IPS-NIHi11 (cell line): ENCODE measurements at regions not wholly inside any gene's neighbourhood (a gene's known extent, or its start where the extent isn't known, plus 50 kb on each side); places are given as distances from the start of the nearest gene placed in this dataset.
"Not testable (repeated sequence)": the region's sequence is repeated elsewhere in the genome, so short reads cannot be mapped to it uniquely, and the experiment has no call there.

Source experiments
- DNase-seq: peaks from one replicate; pipeline ENCODE4 v3.0.0; 2012; ENCODE audit warnings: mixed read lengths, low spot score

GRCh38 chr5:62776592-62776991 is 198.0 kb downstream of the LRRC70 start:
- DNase-seq, result not testable (repeated sequence)

DNA sequence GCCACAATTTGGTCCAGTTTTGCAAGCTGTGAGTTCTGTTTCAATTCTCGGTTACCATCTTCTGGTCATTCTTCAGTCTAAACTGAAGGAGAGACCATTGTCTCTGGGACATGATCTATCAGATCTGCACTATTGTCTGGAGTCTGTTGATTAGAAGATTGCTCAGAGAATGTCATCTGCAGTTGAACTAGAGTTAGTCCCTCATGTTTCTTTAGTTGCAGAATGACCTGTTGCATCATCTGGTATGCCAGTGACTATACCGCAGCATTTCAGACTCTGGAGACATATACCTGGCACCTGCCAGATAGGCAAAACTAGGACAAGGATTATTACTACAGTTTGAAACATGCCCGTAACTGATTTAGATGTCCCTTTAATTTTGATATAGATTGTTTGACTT is 194.8 kb downstream of the LRRC70 start:
- DNase-seq, result no peak

DNA sequence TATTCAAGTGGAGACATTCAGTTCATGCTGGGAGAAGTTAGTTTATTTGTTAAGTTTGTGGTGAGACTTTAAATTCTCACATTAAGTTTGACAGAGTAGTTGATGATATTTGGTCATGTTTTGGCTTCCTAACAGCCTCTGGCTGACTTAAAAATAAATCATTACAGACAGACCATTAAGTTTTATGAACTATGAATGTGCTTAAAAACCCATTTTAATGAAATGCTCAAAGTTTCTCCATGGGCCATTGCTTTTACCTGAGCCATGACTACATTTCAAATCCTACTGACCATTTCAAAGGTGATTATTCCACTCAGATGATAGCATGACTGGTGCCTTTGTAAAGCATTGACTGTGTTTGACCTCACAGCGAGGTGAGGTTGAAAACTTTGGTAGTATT is 192.7 kb downstream of the LRRC70 start:
- no peak for DNase-seq

GRCh38 chr5:62767650-62768049 is 189.0 kb downstream of the LRRC70 start:
- DNase-seq, result no peak

GRCh38 chr5:62767077-62767476 is 188.5 kb downstream of the LRRC70 start:
- no peak for DNase-seq

- no peak for DNase-seq
Observed at GRCh38 chr5:62762503-62762902, 183.9 kb downstream of the LRRC70 start.

GRCh38 chr5:62757686-62758085 is 179.1 kb downstream of the LRRC70 start:
- not testable (repeated sequence) for DNase-seq

GRCh38 chr5:62752998-62753367 is 174.4 kb downstream of the LRRC70 start:
- DNase-seq, result not testable (repeated sequence)

DNA sequence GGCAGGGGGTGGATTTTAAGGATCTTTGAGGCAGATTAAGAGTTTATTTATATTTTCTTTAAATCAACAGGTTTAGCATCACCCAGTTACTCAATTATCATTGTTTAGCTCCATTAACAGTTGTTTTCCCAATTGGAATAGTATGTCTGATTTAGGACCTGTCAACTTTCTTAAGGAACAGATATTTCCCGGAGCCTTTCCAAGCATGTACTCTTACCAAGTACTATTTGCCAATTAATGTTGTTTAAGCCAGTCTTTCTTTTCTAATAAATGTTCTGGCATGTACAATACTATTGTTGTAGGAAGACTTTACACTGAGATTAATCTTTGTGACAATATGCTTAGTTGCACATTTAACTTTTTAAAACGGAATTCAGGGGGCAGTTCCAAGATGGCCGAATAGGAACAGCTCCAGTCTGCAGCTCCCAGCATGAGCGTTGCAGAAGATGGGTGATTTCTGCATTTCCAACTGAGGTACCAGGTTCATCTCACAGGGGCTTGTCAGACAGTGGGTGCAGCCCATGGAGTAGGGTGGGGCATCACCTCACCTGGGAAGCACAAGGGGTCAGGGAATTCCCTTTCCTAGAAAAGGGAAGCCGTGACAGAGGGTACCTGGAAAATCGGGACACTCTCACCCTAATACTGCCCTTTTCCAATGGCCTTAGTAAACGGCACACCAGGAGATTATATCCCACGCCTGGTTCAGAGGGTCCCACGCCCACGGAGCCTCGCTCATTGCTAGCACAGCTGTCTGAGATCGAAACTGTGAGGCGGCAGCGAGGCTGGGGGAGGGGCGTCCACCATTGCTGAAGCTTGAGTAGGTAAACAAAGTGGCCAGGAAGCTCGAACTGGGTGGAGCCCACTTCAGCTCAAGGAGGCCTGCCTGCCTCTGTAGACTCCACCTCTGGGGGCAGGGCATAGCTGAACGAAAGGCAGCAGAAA is 173.7 kb downstream of the LRRC70 start:
- DNase-seq, result not testable (repeated sequence)

- DNase-seq, result no peak
Observed at GRCh38 chr5:62742207-62742606, 163.6 kb downstream of the LRRC70 start.

- no peak for DNase-seq
Observed at GRCh38 chr5:62741761-62742160, 163.1 kb downstream of the LRRC70 start.

GRCh38 chr5:62737766-62738165 is 159.1 kb downstream of the LRRC70 start:
- no peak for DNase-seq

DNA sequence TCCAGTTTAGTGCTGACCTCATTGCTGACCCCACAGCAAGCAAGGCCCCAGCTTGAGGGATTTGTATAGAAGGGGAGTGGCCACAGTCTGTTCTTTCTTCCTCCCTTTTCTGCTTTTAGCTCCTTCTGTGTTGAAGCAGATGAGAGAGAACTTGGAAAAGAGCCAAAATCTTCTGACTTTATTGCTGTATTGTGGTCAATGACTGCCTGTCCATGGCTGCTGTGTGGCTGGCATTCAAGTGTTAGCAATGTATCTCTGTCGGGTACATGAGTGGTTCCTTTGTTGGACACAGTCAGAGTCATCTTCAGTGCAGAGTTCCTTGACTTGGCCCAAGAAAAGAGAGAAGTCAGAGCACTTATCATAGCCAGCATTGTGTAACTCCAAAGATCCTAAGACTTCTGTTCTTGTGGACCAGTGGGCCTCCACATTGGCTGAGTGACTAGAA is 154.1 kb downstream of the LRRC70 start:
- DNase-seq, result no peak

GRCh38 chr5:62731022-62731421 is 152.4 kb downstream of the LRRC70 start:
- no peak for DNase-seq

DNA sequence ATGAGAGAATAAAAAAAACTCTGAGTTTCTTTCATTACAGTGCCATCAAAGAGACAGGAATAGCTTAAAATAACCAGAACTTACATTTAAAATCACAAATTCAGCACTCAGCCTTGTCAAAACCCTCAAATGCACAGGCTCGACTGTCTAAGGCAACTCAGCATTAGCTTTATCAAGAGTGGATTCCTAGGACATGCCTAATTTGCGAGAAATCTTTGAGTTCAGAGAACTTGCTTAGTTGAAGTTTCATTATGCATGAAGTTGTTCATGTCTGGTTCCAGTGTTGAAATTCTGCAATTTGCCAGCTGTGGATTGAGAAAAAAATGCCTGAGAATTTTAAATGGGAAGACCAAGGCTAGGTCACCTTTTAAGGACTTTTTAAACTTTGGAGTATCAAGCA is 151.1 kb downstream of the LRRC70 start:
- DNase-seq, result no peak

DNA sequence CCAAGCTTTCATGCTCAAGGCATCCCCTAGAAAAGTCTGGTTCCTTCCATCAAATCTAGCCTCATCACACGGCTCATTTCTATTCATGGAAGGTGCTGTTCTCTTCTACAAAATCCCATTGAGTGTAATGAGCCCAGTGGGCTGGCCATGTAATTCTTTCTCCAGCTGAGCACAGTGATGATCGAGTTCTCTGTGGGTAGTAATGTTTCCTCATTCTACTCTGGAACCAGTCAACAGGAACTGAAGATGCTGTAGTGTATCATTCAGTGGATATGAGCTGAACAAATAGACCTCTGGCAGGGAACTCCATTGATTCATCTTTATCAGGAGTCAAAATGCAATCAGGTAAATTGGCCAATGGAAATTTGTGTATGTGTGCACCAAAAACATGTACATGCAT is 149.2 kb downstream of the LRRC70 start:
- no peak for DNase-seq

DNA sequence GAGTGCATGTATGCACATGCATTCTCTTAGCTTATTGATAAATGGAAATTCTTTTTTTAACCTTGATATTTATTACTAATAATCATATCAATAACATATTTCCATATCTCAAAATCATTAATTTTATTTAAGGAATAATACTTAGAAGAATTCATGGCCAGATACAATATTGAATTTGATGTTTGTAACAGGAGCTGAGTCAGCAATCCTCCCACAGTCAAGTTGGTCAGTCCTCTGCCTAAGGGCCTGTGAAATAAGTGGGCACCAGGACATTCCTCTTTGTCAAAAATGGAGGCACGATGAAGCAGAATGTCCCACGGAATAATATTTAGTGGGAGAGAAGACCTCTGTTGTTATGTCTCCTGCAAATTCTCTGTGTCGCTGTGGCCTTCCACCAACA is 148.6 kb downstream of the LRRC70 start:
- no peak for DNase-seq

DNA sequence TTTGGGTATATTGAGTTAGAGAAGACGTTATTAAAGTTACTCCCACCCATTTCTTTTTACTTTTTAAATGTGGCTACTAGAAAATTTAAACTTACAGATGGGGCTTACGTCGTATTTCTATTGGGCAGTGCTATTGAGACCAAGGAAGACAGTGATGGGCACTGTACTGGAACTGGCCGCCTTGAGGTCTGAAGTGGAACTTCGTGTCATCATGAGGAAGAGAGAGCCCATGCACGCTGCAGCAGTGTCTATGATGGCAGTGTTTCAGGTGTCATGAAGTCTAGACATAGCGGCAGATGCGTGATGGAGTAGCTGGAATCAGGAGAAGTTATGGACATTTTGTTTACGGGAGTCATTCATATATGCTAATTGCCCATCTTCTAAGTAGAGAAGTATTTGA is 143.7 kb downstream of the LRRC70 start:
- no peak for DNase-seq

DNA sequence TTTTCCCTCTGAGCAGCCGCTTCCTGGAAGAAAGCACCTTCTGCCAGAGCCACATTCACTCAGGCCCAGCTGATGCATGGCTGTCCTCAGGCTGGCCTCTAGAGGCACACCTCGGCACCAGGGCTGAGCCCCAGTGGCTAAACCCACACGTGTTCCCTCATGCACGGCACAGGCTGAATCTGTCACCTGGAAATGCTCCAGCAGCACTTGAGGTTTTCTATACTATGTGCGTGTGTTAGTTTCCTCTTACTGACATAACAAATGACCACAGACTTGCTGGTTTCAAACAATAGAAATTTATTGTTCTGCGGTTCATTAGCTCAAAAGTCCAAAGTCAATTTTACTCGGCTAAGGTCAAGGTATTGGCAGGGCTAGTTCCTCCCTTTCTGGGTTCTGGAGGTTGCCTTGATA is 141.4 kb downstream of the LRRC70 start:
- peak; percentile 77 for DNase-seq

DNA sequence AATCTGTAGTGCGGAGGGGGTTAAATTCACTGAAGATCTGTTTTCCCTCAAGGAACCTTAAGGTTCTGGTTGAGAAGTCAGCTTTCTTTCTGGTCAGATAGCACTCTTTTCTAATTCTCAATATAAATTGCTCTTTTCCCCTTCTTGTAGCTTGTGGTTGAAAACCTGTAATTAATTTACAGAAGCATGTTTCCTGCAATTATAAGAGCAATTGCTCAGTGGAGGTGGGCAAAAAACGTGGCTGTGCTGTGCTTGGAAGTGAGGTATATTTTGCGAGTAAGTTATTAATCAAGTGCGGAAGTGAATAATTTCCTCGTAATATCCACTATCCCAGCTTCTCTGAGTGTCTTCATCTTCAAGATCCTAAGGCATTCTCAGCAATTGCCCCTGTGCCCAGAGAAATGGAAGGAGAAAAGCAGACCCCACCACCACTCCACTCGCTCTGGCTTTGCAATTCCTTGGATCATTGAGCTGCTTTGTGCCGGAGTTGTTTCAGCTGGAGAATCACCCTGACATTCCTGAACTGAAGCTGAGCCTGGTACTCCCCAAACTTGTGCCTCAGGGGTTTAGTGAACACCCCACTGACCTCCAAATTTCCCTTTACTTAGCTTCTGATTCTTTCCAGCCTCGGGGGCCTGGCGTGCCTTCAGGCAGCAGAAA is 140.6 kb downstream of the LRRC70 start:
- DNase-seq, result no peak

DNA sequence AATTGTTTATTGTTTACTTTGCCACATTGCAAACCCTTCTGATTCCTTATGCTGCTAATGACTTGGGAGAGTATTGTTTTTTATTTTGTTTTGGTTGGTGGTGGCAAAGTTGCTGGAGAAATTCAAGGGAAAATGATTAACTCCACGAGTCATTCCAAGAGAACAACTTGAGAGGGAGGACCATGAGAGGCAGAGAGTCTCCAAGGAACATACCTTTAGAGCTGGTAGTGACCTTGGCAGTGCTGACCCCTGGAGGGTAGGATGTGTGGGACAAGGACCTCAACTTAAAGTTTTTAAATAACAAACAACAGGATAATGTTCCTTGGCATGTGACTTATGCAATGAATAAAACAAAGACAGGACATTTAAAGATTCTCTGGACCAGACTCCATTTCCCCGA is 139.7 kb downstream of the LRRC70 start:
- DNase-seq, result peak; percentile 30

GRCh38 chr5:62717301-62717933 is 138.8 kb downstream of the LRRC70 start:
- DNase-seq, result no peak

- no peak for DNase-seq
Observed at GRCh38 chr5:62714296-62714695, 135.7 kb downstream of the LRRC70 start.
